DOHH2 (cell line): ENCODE measurements at regions not wholly inside any gene's neighbourhood (a gene's known extent, or its start where the extent isn't known, plus 50 kb on each side); places are given as distances from the start of the nearest gene placed in this dataset.

Experiments
- EZH2phosphoT487 ChIP-seq: fragments of 200-600 bp; sonication (generic); IDR thresholded peaks from 2 replicates; pipeline ENCODE4 v1.6.1; 2017; ENCODE audit warnings: borderline replicate concordance, mild to moderate bottlenecking, antibody characterized with exemption, low read length, moderate library complexity, mixed read lengths
- TF ChIP-seq, protein P1 (sequence below): fragments of 200-600 bp; sonication (generic); IDR thresholded peaks from one replicate; pipeline ENCODE4 v1.5.1; 2014; ENCODE audit warnings: antibody characterized with exemption, mild to moderate bottlenecking, low read depth, low read length; ENCODE audit not compliant: poor library complexity, severe bottlenecking

DNA sequence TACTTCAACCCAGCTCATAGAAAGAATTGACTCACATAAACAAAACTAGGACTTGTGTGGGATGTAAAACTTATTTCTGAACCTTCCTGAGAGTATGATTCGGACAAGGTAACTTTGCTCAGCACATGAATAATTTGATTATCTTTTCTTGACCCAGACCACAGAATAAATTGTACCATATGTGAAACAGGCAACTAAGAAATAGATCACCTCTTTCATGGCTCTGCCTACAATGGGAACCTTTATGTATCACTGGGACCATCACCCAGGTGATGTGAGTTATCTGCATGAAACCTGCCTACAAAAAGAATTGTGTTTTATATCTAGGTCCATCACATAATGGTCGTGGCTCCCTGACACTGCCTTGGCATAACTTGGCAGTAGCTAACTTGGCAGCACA lies 1124.1 kb upstream of the AMELY start:
- TF ChIP-seq, protein P1, sequence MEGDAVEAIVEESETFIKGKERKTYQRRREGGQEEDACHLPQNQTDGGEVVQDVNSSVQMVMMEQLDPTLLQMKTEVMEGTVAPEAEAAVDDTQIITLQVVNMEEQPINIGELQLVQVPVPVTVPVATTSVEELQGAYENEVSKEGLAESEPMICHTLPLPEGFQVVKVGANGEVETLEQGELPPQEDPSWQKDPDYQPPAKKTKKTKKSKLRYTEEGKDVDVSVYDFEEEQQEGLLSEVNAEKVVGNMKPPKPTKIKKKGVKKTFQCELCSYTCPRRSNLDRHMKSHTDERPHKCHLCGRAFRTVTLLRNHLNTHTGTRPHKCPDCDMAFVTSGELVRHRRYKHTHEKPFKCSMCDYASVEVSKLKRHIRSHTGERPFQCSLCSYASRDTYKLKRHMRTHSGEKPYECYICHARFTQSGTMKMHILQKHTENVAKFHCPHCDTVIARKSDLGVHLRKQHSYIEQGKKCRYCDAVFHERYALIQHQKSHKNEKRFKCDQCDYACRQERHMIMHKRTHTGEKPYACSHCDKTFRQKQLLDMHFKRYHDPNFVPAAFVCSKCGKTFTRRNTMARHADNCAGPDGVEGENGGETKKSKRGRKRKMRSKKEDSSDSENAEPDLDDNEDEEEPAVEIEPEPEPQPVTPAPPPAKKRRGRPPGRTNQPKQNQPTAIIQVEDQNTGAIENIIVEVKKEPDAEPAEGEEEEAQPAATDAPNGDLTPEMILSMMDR, result no peak
- TF ChIP-seq EZH2phosphoT487, result no peak
